ENCODE measurements at regions not wholly inside any gene's neighbourhood (a gene's known extent, or its start where the extent isn't known, plus 50 kb on each side); places are given as distances from the start of the nearest gene placed in this dataset.

GRCh38 chr9:16924311-16924915, 53.9 kb upstream of the BNC2 start:
- Histone ChIP-seq H3K4me1 (ENCODE audit: control insufficient read depth, extremely low read depth, insufficient read depth, low read length) (peaks cover 3% of the 10 kb centered on the region), H3K4me2 (ENCODE audit: control insufficient read depth, extremely low read depth, insufficient read depth, low read depth, low read length) (no peak overlapping the region), H3K27me3 (ENCODE audit: control insufficient read depth, extremely low read depth, insufficient read depth, low read length) (no peaks in the 10 kb centered on the region), H3K4me3 (ENCODE audit: control insufficient read depth in 2 of 3, extremely low read depth in 1 of 3, insufficient read depth in 2 of 3, low read depth in 1 of 3, low read length in 3 of 3) (no peak overlapping the region), H4K20me1 (ENCODE audit: control insufficient read depth, extremely low read depth, insufficient read depth, low read length) (no peaks in the 10 kb centered on the region), H3K27ac (ENCODE audit: control insufficient read depth, insufficient read depth, low read length) (no peak overlapping the region), H3K79me2 (ENCODE audit: control insufficient read depth, insufficient read depth, low read length) (no peaks in the 10 kb centered on the region), H3K36me3 (ENCODE audit: control insufficient read depth in 2 of 2, extremely low read depth in 1 of 2, insufficient read depth in 2 of 2, low read length in 2 of 2) (no peaks in the 10 kb centered on the region), H3K9me3 (ENCODE audit: control insufficient read depth, low read depth, low read length) (no peaks in the 10 kb centered on the region), H3K9ac (ENCODE audit: control insufficient read depth, extremely low read depth, insufficient read depth, low read length) (no peak overlapping the region), H2AFZ (ENCODE audit: control insufficient read depth, low read length) (no peak overlapping the region), H3K9me1 (ENCODE audit: control insufficient read depth, extremely low read depth, insufficient read depth, low read length) (no peaks in the 10 kb centered on the region)
- dilution Hi-C loops (cut with MboI; ENCODE audit: extremely low pct_ligation_motif_present, low sequenced_read_pairs): no loop called here
- TF ChIP-seq CTCF (optimal IDR thresholded peaks at IDR 0.05 in 1 of 3, IDR thresholded peaks at IDR 0.05 in 1 of 3, conservative IDR thresholded peaks at IDR 0.05 in 1 of 3; ENCODE audit: extremely low read depth in 1 of 3, insufficient read depth in 2 of 3, low read length in 3 of 3) (no peak), EZH2 (IDR thresholded peaks at IDR 0.05; ENCODE audit: low read length) (no peak)
- DNase-seq (ENCODE audit: low read depth, low spot score): no peak
- no peak for FAIRE-seq

- Histone ChIP-seq H3K9me1 (ENCODE audit: control insufficient read depth, extremely low read depth, insufficient read depth, low read length) (no peaks in the 10 kb centered on the region), H3K9ac (ENCODE audit: control insufficient read depth, extremely low read depth, insufficient read depth, low read length) (no peak overlapping the region), H3K27ac (ENCODE audit: control insufficient read depth, insufficient read depth, low read length) (peak overlapping the region; percentile 12), H3K4me1 (ENCODE audit: control insufficient read depth, extremely low read depth, insufficient read depth, low read length) (peaks cover 3% of the 10 kb centered on the region), H3K27me3 (ENCODE audit: control insufficient read depth, extremely low read depth, insufficient read depth, low read length) (no peaks in the 10 kb centered on the region), H3K4me2 (ENCODE audit: control insufficient read depth, extremely low read depth, insufficient read depth, low read depth, low read length) (no peak overlapping the region), H3K9me3 (ENCODE audit: control insufficient read depth, low read depth, low read length) (no peaks in the 10 kb centered on the region), H3K79me2 (ENCODE audit: control insufficient read depth, insufficient read depth, low read length) (no peaks in the 10 kb centered on the region), H4K20me1 (ENCODE audit: control insufficient read depth, extremely low read depth, insufficient read depth, low read length) (no peaks in the 10 kb centered on the region), H2AFZ (ENCODE audit: control insufficient read depth, low read length) (no peak overlapping the region), H3K4me3 (ENCODE audit: control insufficient read depth in 2 of 3, extremely low read depth in 1 of 3, insufficient read depth in 2 of 3, low read depth in 1 of 3, low read length in 3 of 3) (no peak overlapping the region), H3K36me3 (ENCODE audit: control insufficient read depth in 2 of 2, extremely low read depth in 1 of 2, insufficient read depth in 2 of 2, low read length in 2 of 2) (no peaks in the 10 kb centered on the region)
- TF ChIP-seq EZH2 (IDR thresholded peaks at IDR 0.05; ENCODE audit: low read length): no peak
- TF ChIP-seq CTCF (optimal IDR thresholded peaks at IDR 0.05 in 1 of 3, IDR thresholded peaks at IDR 0.05 in 1 of 3, conservative IDR thresholded peaks at IDR 0.05 in 1 of 3; ENCODE audit: extremely low read depth in 1 of 3, insufficient read depth in 2 of 3, low read length in 3 of 3): no peak
- DNase-seq (ENCODE audit: low read depth, low spot score) (peak; percentile 38), FAIRE-seq (peak; percentile 61)
- dilution Hi-C loops (cut with MboI; ENCODE audit: extremely low pct_ligation_motif_present, low sequenced_read_pairs): no loop called here
These were observed 51.4 kb upstream of the BNC2 start for GRCh38 chr9:16921855-16922254.

All from keratinocyte (primary cell).